ENCODE measurements at regions not wholly inside any gene's neighbourhood (a gene's known extent, or its start where the extent isn't known, plus 50 kb on each side); places are given as distances from the start of the nearest gene placed in this dataset.
A peak's percentile ranks its signal among the peaks of the same experiment; 100 is the strongest.

DNA sequence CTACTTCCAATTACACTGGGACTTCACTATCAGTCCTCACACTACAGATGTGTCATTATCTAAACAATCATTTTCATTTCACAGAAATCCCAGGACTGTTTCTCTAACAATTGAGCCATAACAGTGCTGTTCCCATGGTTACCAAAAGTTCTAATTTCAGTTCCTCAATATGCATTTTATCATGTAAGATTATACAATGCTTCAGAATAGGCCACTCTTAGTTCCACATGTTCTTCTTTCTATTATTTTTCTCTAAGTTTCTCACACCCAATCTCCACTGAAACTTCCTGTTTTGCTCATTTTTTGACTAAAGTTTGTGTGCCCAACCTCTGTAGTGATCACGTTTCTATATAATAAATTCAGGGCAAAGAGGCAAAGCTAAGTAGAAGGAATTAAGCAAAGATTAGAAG, 185.8 kb downstream of the DUSP6 start:
- Histone ChIP-seq H3K4me2 (ENCODE audit: low read length, poor library complexity, severe bottlenecking) (no peak overlapping the region), H3K4ac (ENCODE audit: low read depth in 1 of 2, low read length in 2 of 2) (no peak overlapping the region), H2AFZ (ENCODE audit: low read depth, low read length) (no peak overlapping the region), H3K9me3 (ENCODE audit: control insufficient read depth, low read length) (peaks cover under 1% of the 10 kb centered on the region), H3K4me1 (ENCODE audit: control insufficient read depth, insufficient read depth, low read depth, low read length) (no peaks in the 10 kb centered on the region), H3K14ac (ENCODE audit: low read length in 2 of 2) (no peak overlapping the region), H2BK5ac (ENCODE audit: low read depth, low read length, poor library complexity, severe bottlenecking) (no peak overlapping the region), H4K91ac (ENCODE audit: low read length) (no peak overlapping the region), H4K8ac (ENCODE audit: low read length) (no peak overlapping the region), H3K9ac (ENCODE audit: low read length) (peak overlapping the region; percentile 70), H3K18ac (ENCODE audit: low read depth in 1 of 2, low read length in 2 of 2) (no peak overlapping the region), H3K36me3 (ENCODE audit: control insufficient read depth in 1 of 2, insufficient read depth in 2 of 2, low read depth in 1 of 2, low read length in 2 of 2) (no peaks in the 10 kb centered on the region), H3K27me3 (ENCODE audit: control insufficient read depth in 1 of 2, insufficient read depth in 1 of 2, low read length in 2 of 2) (no peaks in the 10 kb centered on the region), H2BK15ac (ENCODE audit: low read depth, poor library complexity, severe bottlenecking) (no peak overlapping the region), H2BK120ac (ENCODE audit: low read depth, low read length) (no peak overlapping the region), H2AK5ac (ENCODE audit: low read length, severe bottlenecking) (no peak overlapping the region), H2BK12ac (ENCODE audit: low read length in 2 of 2) (no peak overlapping the region), H3K79me1 (replicated peaks; ENCODE audit: low read length, poor library complexity, severe bottlenecking) (no peaks in the 10 kb centered on the region), H3K4me3 (ENCODE audit: insufficient read depth in 1 of 2, low read depth in 1 of 2, low read length in 2 of 2) (no peak overlapping the region), H3K23ac (ENCODE audit: low read length in 2 of 2) (no peak overlapping the region), H3K27ac (ENCODE audit: low read length, poor library complexity, severe bottlenecking) (no peak overlapping the region)
- no peak for DNase-seq
- 100% methylated on average over 1 of the region's 1 CpG for whole genome bisulfite sequencing

DNA sequence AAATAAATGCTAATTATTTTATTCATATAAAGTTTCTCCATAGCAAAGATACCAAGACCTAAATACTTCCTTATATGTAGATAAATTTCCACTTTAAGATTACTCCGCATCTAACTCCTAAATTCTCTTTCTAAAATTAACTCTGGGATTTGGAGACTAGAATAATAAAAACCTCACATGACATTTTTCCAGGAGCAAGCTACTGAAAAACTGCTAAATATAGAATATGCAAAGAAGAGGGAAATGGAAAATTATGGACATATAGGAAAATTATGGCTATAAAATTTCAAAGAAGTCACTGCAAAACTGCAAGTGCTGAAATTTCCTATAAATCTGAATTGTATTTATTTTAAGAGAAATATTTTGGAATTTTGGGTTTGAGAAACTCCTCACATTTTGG, 186.2 kb downstream of the DUSP6 start:
- no peak overlapping the region for H2BK12ac ChIP-seq (ENCODE audit: low read length in 2 of 2)
- no peak overlapping the region for H3K23ac ChIP-seq (ENCODE audit: low read length in 2 of 2)
- WGBS: 100% methylated on average over 1 of the region's 1 CpG
- no peak overlapping the region for H4K8ac ChIP-seq (ENCODE audit: low read length)
- H3K4me1 ChIP-seq (ENCODE audit: control insufficient read depth, insufficient read depth, low read depth, low read length): no peaks in the 10 kb centered on the region
- no peaks in the 10 kb centered on the region for H3K79me1 ChIP-seq (replicated peaks; ENCODE audit: low read length, poor library complexity, severe bottlenecking)
- no peak overlapping the region for H3K4me2 ChIP-seq (ENCODE audit: low read length, poor library complexity, severe bottlenecking)
- no peak overlapping the region for H3K14ac ChIP-seq (ENCODE audit: low read length in 2 of 2)
- DNase-seq: no peak
- H2BK120ac ChIP-seq (ENCODE audit: low read depth, low read length): no peak overlapping the region
- H3K27me3 ChIP-seq (ENCODE audit: control insufficient read depth in 1 of 2, insufficient read depth in 1 of 2, low read length in 2 of 2): no peaks in the 10 kb centered on the region
- no peak overlapping the region for H2BK5ac ChIP-seq (ENCODE audit: low read depth, low read length, poor library complexity, severe bottlenecking)
- H3K27ac ChIP-seq (ENCODE audit: low read length, poor library complexity, severe bottlenecking): no peak overlapping the region
- H3K18ac ChIP-seq (ENCODE audit: low read depth in 1 of 2, low read length in 2 of 2): no peak overlapping the region
- no peak overlapping the region for H2AK5ac ChIP-seq (ENCODE audit: low read length, severe bottlenecking)
- no peak overlapping the region for H3K4ac ChIP-seq (ENCODE audit: low read depth in 1 of 2, low read length in 2 of 2)
- H3K9ac ChIP-seq (ENCODE audit: low read length): peak overlapping the region; percentile 70
- no peak overlapping the region for H3K4me3 ChIP-seq (ENCODE audit: insufficient read depth in 1 of 2, low read depth in 1 of 2, low read length in 2 of 2)
- H2BK15ac ChIP-seq (ENCODE audit: low read depth, poor library complexity, severe bottlenecking): no peak overlapping the region
- H4K91ac ChIP-seq (ENCODE audit: low read length): no peak overlapping the region
- H2AFZ ChIP-seq (ENCODE audit: low read depth, low read length): no peak overlapping the region
- no peaks in the 10 kb centered on the region for H3K9me3 ChIP-seq (ENCODE audit: control insufficient read depth, low read length)
- no peaks in the 10 kb centered on the region for H3K36me3 ChIP-seq (ENCODE audit: control insufficient read depth in 1 of 2, insufficient read depth in 2 of 2, low read depth in 1 of 2, low read length in 2 of 2)

DNA sequence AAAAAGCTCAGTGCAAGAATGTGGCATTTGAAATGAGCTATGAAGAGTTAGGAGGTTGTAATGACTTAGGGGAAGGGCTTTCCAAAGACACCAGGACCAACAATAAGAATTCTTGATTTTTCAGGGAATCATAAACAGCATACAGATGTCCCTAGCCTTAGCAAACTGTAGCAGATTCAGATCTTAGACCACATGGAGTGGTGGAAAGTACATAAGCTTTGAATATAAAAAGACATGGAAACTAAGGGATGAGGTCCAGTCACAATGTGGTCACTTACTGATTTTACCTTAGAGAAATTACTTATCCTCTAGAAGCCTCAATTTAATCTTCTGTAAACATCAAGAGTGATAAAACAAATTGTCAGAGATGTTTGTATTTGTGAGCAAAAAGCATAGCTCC, 186.6 kb downstream of the DUSP6 start:
- no peaks in the 10 kb centered on the region for H3K27me3 ChIP-seq (ENCODE audit: control insufficient read depth in 1 of 2, insufficient read depth in 1 of 2, low read length in 2 of 2)
- no peak overlapping the region for H3K4me3 ChIP-seq (ENCODE audit: insufficient read depth in 1 of 2, low read depth in 1 of 2, low read length in 2 of 2)
- no peak overlapping the region for H2BK12ac ChIP-seq (ENCODE audit: low read length in 2 of 2)
- no peak overlapping the region for H2BK15ac ChIP-seq (ENCODE audit: low read depth, poor library complexity, severe bottlenecking)
- no peak overlapping the region for H4K8ac ChIP-seq (ENCODE audit: low read length)
- no peak for DNase-seq
- no peaks in the 10 kb centered on the region for H3K36me3 ChIP-seq (ENCODE audit: control insufficient read depth in 1 of 2, insufficient read depth in 2 of 2, low read depth in 1 of 2, low read length in 2 of 2)
- H3K4me2 ChIP-seq (ENCODE audit: low read length, poor library complexity, severe bottlenecking): no peak overlapping the region
- no peak overlapping the region for H3K23ac ChIP-seq (ENCODE audit: low read length in 2 of 2)
- no peaks in the 10 kb centered on the region for H3K9me3 ChIP-seq (ENCODE audit: control insufficient read depth, low read length)
- H4K91ac ChIP-seq (ENCODE audit: low read length): no peak overlapping the region
- no peak overlapping the region for H3K27ac ChIP-seq (ENCODE audit: low read length, poor library complexity, severe bottlenecking)
- H2AK5ac ChIP-seq (ENCODE audit: low read length, severe bottlenecking): no peak overlapping the region
- H2BK5ac ChIP-seq (ENCODE audit: low read depth, low read length, poor library complexity, severe bottlenecking): no peak overlapping the region
- H3K4me1 ChIP-seq (ENCODE audit: control insufficient read depth, insufficient read depth, low read depth, low read length): no peaks in the 10 kb centered on the region
- no peak overlapping the region for H2AFZ ChIP-seq (ENCODE audit: low read depth, low read length)
- H3K79me1 ChIP-seq (replicated peaks; ENCODE audit: low read length, poor library complexity, severe bottlenecking): no peaks in the 10 kb centered on the region
- no peak overlapping the region for H2BK120ac ChIP-seq (ENCODE audit: low read depth, low read length)
- no peak overlapping the region for H3K18ac ChIP-seq (ENCODE audit: low read depth in 1 of 2, low read length in 2 of 2)
- H3K9ac ChIP-seq (ENCODE audit: low read length): peak overlapping the region; percentile 70
- H3K4ac ChIP-seq (ENCODE audit: low read depth in 1 of 2, low read length in 2 of 2): no peak overlapping the region
- H3K14ac ChIP-seq (ENCODE audit: low read length in 2 of 2): no peak overlapping the region

DNA sequence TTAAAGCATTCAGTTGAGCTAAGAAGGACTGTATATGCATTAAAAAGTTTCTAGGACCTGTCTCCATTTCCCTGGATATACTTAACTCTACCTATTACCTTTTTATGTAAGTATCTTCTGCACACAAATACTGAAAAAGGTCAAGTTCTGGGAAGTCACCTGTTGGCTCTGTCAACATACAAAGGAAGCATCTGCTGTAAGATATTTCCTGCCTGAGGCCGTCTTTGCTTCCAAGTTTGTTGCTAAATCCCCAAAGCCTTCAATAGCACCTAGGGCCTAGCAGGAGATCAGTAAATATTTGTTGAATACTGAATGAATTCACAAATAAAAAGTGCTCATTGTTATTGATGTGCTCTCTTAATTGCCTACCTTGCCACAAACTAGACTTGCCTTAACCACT, 188.4 kb downstream of the DUSP6 start:
- Histone ChIP-seq H3K79me1 (replicated peaks; ENCODE audit: low read length, poor library complexity, severe bottlenecking) (no peaks in the 10 kb centered on the region), H2BK15ac (ENCODE audit: low read depth, poor library complexity, severe bottlenecking) (no peak overlapping the region), H4K91ac (ENCODE audit: low read length) (no peak overlapping the region), H3K9ac (ENCODE audit: low read length) (peak overlapping the region; percentile 70), H3K9me3 (ENCODE audit: control insufficient read depth, low read length) (no peaks in the 10 kb centered on the region), H3K27me3 (ENCODE audit: control insufficient read depth in 1 of 2, insufficient read depth in 1 of 2, low read length in 2 of 2) (no peaks in the 10 kb centered on the region), H2AFZ (ENCODE audit: low read depth, low read length) (no peak overlapping the region), H3K4ac (ENCODE audit: low read depth in 1 of 2, low read length in 2 of 2) (no peak overlapping the region), H3K36me3 (ENCODE audit: control insufficient read depth in 1 of 2, insufficient read depth in 2 of 2, low read depth in 1 of 2, low read length in 2 of 2) (no peaks in the 10 kb centered on the region), H2BK120ac (ENCODE audit: low read depth, low read length) (no peak overlapping the region), H2BK12ac (ENCODE audit: low read length in 2 of 2) (no peak overlapping the region), H3K23ac (ENCODE audit: low read length in 2 of 2) (no peak overlapping the region), H3K4me3 (ENCODE audit: insufficient read depth in 1 of 2, low read depth in 1 of 2, low read length in 2 of 2) (no peak overlapping the region), H3K4me1 (ENCODE audit: control insufficient read depth, insufficient read depth, low read depth, low read length) (no peaks in the 10 kb centered on the region), H3K18ac (ENCODE audit: low read depth in 1 of 2, low read length in 2 of 2) (no peak overlapping the region), H4K8ac (ENCODE audit: low read length) (no peak overlapping the region), H2BK5ac (ENCODE audit: low read depth, low read length, poor library complexity, severe bottlenecking) (no peak overlapping the region), H3K14ac (ENCODE audit: low read length in 2 of 2) (no peak overlapping the region), H3K4me2 (ENCODE audit: low read length, poor library complexity, severe bottlenecking) (no peak overlapping the region), H3K27ac (ENCODE audit: low read length, poor library complexity, severe bottlenecking) (no peak overlapping the region), H2AK5ac (ENCODE audit: low read length, severe bottlenecking) (no peak overlapping the region)
- 100% methylated on average over 1 of the region's 1 CpG for WGBS
- no peak for DNase-seq
